Skin epidermis (tissue), 12 donors: ENCODE measurements at regions not wholly inside any gene's neighbourhood (a gene's known extent, or its start where the extent isn't known, plus 50 kb on each side); places are given as distances from the start of the nearest gene placed in this dataset.
A peak's percentile ranks its signal among the peaks of the same experiment; 100 is the strongest.
"Not testable (repeated sequence)": the region's sequence is repeated elsewhere in the genome, so short reads cannot be mapped to it uniquely, and the experiment has no call there.

Experiments used
- H3K27ac ChIP-seq, 21 experiments: fragments of 200-600 bp; sonication (generic) in 11 of 21; one replicate each; pipeline ENCODE4 v1.5.0; 2020; ENCODE audit warnings: mild to moderate bottlenecking in 3 of 21, inconsistent platforms in 2 of 21, moderate library complexity in 2 of 21
- H3K4me3 ChIP-seq, 7 experiments: fragments of 200-600 bp; sonication (generic) in 2 of 7; one replicate each; pipeline ENCODE4 v1.5.0; 2020; ENCODE audit warnings: inconsistent platforms in 2 of 7, mild to moderate bottlenecking in 2 of 7, moderate library complexity in 1 of 7

- H3K27ac ChIP-seq, result no peak overlapping the region
Measured at GRCh38 chr12:47610686-47611252, 95.1 kb downstream of the RPAP3 start.

DNA sequence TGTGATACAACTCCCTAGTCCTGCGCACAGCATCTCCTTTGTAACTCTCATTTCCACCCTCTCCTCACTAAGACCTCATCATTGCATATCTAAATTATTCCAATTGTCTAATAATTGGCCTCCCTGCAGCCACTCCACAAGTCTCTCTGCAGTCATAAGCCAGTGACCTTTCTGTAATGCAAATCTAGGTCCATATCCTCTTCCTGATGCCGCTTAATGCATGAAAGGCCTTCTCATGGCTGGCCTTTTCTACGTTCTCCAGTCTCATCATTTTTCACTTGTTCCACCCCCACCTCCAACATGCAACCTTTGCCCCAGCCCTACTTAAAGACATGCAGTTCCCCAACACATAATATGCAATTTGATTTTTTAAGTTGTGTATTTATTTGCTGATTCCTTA, 96.0 kb downstream of the RPAP3 start:
- Histone ChIP-seq H3K4me3 (no peak overlapping the region), H3K27ac (no peak overlapping the region)

More at GRCh38 chr12:47610686-47611252, 95.1 kb downstream of the RPAP3 start:
- H3K4me3 ChIP-seq, result no peak overlapping the region

DNA sequence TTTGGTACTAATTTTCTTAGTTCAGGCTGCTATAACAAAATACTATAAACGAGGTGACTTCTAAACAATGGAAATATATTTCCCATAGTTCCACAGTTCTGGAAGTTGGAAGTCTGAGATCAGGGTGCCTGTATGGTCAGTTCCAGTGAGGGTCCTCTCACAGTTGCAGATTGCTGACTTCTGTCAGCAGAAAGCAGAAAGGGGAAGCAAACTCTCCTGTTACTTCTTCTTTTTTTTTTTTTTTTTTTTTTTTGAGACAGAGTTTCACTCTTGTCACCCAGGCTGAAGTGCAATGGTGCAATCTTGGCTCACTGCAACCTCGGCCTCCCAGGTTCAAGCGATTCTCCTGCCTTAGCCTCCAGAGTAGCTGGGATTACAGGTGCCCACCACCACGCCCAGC, 97.2 kb downstream of the RPAP3 start:
- H3K27ac ChIP-seq, H3K4me3 ChIP-seq: not testable (repeated sequence)

DNA sequence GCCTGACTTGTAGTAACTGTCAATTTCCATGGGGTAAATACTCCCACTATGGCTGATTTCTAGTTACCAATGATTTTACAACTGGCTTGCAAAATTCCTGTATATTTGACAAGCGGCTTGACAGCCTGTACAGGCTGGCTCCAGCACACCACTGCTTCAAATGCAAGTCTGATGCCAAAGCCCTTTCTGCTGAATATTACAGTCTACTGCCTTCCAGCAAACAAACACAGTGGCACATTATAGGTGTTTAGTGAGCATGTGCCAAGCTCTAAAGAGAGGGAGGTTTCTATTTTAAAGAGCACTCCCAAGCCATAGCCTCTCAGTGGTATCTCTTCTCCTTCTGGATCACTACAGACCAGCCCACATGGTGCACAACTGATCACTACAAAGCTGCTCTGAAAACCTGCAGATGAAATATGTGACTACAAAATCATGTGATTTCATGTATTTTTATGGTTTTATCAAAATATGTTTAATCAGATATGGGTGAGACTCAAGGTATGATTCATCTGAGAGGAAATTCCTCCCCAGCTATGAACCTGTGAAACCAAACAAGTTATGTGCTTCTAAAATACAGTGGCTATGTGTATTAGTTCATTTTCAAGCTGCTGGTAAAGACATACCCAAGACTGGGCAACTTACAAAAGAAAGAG, 101.5 kb downstream of the RPAP3 start:
- H3K4me3 ChIP-seq, result no peak overlapping the region
- no peak overlapping the region for H3K27ac ChIP-seq

DNA sequence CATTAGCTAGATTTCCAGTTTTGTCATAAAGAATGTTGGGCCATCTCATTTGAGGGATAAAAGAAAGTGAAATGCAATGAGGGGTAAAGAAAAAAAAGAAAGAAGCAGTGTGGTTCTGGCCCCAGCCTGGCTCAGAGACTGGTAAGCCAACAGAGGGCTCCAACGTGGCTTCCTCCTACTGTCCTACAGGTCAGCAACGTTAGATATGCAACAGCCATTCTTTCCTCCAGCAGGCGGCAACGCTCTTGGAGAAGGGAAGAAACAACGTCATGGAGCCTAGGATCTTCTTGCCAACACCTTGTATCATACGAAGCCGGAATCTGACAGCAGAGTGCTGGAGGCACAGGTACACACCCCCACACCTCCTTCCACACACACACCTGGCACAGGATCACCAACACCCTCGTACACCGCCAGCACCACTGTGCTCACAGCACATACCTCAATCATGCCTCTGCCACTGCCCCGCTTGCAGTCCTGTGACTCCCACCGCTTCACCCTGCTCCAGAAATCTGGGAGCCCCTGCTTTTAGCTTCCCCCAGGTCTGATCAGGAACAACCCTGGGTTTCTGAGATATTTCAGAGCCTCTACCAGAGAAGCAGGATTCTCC, 102.8 kb downstream of the RPAP3 start:
- peak overlapping the region in 3 of 21 experiments; percentile 7 to 44 (median 9) for H3K27ac ChIP-seq
- H3K4me3 ChIP-seq, result no peak overlapping the region

DNA sequence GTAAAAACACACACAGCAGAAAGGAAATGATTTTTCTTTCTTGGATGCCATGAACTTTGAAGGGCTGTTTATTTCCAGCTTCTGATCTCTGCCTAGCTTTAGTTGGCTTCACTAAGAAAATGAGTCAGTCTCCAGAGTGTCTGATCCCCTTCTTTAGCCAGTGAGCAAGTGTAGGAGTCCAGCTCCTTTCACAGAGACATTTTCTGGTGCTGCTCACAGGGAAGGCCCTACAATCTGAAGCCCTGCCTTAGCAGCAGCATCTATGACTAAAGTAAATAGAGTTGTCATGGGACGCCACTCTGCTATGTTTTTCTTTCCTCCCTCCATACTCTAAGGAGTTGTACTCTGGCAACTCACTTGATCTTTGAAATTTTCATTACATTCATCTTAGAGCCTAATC, 103.5 kb downstream of the RPAP3 start:
- Histone ChIP-seq H3K4me3 (no peak overlapping the region), H3K27ac (peak overlapping the region in 2 of 21 experiments; percentile 9 to 44)

- H3K27ac ChIP-seq, result no peak overlapping the region
Measured at GRCh38 chr12:47601071-47601470, 104.8 kb downstream of the RPAP3 start.

GRCh38 chr12:47591795-47592194, 114.0 kb downstream of the RPAP3 start:
- no peak overlapping the region for H3K4me3 ChIP-seq
- H3K27ac ChIP-seq, result peak overlapping the region in 12 of 21 experiments; percentile 4 to 66 (median 46)

More at GRCh38 chr12:47601071-47601470, 104.8 kb downstream of the RPAP3 start:
- H3K4me3 ChIP-seq, result no peak overlapping the region

DNA sequence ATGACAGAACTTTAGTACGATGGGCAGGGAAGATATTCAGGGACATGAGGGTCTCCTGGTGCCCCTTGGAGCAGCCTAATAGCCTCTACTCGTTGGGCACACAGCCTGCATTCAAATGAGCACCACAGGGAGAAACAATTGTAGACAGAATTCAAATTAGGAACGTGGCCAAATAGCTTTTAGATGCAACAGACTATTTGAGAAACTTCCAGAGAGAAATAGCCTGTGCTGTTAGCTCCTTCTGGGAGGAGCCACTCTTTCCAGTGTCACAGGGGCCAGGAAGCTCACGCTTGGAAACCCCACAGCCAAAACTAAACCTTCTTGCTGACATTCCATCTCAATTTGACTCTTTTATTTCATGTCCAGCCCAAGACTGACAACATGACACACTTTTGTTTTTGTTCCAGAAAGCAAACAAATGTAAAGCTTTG, 114.5 kb downstream of the RPAP3 start:
- Histone ChIP-seq H3K4me3 (no peak overlapping the region), H3K27ac (peak overlapping the region in 12 of 21 experiments; percentile 4 to 66 (median 46))

DNA sequence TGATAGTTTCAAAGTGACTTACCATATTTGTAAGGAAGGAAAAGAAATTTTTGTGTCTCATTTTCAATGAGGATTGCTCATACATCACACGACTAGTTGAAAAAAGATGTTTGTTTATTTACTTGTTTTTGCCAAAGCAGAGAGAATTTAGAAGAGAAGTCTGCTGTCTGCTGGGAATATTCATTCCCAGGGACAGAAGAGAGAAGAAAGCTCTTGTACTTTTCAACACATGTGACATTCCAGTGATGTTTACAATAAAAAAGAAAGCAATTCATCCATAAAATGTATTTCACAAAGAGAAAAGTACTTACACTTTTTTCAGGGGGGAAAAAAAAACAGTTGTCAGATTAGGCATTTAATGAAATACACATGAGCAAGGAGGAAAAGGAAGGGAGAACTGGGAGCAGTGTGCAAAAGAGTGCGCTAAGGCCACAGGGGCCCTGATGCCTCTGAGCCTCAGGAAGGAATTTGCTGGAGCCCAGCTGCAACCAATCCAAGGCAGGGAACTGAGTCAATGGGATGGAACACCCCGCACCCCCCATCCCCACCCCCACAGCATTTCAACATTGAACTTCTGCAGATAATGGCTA, 115.0 kb downstream of the RPAP3 start:
- Histone ChIP-seq H3K27ac (peak overlapping the region in 7 of 21 experiments; percentile 20 to 66 (median 46)), H3K4me3 (no peak overlapping the region)

DNA sequence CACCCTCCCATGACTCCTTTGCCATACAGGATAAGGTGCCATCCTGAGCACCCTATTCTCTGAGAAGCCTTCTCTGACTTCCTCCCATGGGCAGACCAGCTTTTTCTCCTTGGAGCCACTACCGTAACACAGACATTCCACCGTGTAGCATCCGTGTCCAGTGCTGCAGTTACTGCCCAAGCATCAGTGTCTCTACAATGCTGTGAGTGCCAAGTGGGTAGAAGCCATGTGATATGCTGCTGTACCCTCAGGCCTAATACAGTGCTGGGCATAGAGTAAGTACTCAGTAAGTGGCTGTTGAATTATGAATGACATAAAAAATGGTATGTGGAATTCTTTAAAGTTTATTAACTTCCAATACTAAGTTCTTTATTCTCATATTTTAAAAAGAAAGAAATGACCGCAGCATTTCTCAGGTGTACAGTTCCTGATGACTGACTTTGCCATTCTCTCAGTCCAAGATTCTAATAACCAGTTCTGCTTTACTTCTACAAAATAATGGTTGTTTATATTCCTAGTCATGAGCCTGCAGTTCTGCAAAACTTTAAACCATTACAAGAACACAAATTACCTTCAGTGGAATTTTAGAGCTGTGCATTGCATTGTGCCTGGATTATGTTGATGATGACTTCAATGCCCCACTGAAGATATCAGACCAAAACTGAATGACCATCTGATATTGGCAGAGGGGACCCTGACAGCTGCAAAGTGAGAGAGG, 118.7 kb downstream of the RPAP3 start:
- no peak overlapping the region for H3K4me3 ChIP-seq
- H3K27ac ChIP-seq, result no peak overlapping the region

DNA sequence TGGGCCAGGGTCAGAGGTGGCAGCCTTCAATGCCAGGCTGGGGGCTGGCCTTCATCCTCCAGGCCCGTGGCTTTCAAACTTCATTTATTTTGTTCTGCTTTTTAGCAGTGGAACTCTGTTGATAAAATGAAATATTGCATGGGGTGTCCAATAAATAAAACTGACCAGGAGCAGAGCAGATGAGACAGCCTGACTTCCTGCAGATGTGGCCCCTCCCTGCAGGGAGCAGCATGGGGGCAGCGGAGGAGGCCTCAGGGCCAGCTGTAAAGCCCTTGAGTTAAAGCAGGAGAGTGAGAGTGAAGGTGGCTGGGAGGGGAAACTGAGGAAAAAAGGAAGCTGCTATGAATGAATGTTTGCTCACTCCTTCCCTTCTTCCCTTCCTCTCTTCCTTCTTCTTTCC, 120.3 kb downstream of the RPAP3 start:
- Histone ChIP-seq H3K27ac (no peak overlapping the region), H3K4me3 (no peak overlapping the region)

DNA sequence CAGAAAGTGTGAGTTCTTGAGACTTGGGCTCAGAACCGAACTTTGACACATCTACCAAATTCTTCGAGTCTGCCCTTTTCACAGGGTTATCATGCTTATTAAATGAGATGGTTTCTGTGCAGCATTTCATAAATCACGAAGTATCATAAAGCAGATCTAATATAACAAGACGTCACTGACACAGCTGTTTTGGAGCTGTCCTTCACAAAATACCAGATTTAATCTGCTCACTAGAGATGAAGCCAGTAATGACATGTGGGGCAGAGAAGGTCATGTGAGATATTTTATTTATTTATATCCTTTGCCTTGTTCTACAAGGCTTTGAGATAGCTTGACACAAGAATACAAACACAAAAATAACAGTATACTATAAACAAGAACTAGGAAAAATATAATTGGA, 127.0 kb downstream of the RPAP3 start:
- H3K4me3 ChIP-seq, result no peak overlapping the region
- peak overlapping the region in 2 of 21 experiments; percentile 23 to 67 for H3K27ac ChIP-seq

- H3K27ac ChIP-seq, result peak overlapping the region in 1 of 21 experiments; percentile 67
- H3K4me3 ChIP-seq, result no peak overlapping the region
Measured at GRCh38 chr12:47577206-47577989, 128.4 kb downstream of the RPAP3 start.

DNA sequence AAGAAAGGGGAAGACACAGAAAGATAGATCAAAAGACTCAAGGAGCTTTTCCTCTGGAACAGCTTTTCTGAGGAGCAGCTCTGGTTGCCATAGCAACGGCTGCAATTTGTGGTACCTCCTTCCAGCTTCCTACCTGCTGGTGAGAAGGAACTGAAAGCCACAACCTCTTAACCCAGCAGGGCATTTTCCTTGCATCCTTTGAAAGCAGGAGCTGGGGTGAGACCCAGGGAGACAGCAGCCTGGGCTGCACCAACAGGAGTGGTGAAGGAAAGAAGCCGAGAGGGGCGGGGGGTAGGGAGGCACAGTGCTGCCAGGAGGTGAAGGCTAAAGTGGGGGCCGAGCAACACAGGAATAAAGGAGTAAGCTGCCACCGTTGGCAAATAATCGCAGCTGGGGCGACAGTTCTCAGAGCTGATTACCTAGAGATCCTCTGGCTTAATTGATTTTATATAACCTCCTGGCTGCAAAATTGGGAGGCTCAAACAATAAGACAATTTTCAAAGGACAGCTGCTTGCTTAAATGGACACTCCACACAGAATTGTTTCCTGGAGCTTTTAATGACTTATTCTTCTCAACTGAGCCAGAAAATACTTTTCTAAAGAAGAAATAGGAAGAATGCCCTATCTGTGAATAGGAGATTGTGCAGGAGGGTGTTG, 129.4 kb downstream of the RPAP3 start:
- Histone ChIP-seq H3K27ac (peak overlapping the region in 1 of 21 experiments; percentile 29), H3K4me3 (no peak overlapping the region)

GRCh38 chr12:47574252-47575021, 131.4 kb downstream of the RPAP3 start:
- Histone ChIP-seq H3K4me3 (no peak overlapping the region), H3K27ac (no peak overlapping the region)

DNA sequence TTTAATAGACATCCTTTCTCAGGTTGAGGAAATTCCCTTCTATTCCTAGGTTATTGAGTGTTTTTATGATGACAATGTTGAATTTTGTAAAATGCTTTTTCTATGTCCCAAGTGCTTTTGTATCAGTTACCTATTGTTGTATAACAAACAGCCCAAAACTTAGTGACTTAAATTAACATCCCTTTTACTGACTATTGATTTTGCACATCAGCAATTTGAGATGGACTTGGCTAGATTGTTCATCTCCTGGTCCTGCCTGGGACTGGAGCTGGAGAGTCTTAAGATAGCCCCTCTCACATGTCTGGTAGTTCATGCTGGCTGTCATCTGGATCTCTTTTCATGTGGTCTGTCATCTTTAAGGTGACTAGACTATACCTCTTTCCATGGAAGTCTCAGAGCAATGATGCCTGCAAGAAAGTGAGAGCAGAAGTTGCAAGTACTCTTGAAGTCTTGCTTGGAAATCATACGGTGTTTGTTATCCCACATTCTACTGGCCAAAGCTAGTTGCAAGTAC, 132.6 kb downstream of the RPAP3 start:
- H3K27ac ChIP-seq, result no peak overlapping the region

GRCh38 chr12:47570151-47570550, 135.7 kb downstream of the RPAP3 start:
- Histone ChIP-seq H3K27ac (no peak overlapping the region), H3K4me3 (no peak overlapping the region)

More for the DNA sequence above, 132.6 kb downstream of the RPAP3 start:
- no peak overlapping the region for H3K4me3 ChIP-seq
